ENCODE measurements at regions not wholly inside any gene's neighbourhood (a gene's known extent, or its start where the extent isn't known, plus 50 kb on each side); places are given as distances from the start of the nearest gene placed in this dataset.
A peak's percentile ranks its signal among the peaks of the same experiment; 100 is the strongest.

DNA sequence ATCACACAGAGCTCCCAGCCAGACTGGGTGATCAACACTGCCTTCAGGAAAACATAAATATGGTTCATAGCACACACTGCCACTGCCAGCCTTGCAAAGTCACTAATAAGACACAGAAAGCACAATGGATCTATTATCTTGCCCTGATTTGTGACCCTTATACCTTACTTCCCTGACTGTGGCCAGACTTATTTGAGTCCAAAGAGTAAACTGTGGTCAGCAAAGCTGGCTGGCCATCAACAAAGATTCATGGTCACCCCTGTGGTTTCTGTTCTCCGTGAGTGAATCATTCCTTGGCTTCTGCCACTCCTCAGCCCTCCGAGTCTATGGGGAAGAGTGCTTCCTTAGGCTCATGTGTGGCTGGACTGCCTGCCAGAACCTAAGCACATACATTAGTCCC is 437.7 kb downstream of the RAP2B start:
- H3K27me3 ChIP-seq, result no peaks in the 10 kb centered on the region
- no peak overlapping the region for H3K27ac ChIP-seq
- DNase-seq (ENCODE audit: low read depth in 1 of 2, low spot score in 1 of 2), result peak in 1 of 2 donors; percentile 92
- no peaks in the 10 kb centered on the region for H3K9me3 ChIP-seq (ENCODE audit: low read depth)
- H3K4me3 ChIP-seq, result no peak overlapping the region
- H3K36me3 ChIP-seq, result no peaks in the 10 kb centered on the region
- H3K4me1 ChIP-seq (ENCODE audit: low read depth), result no peaks in the 10 kb centered on the region
- TF ChIP-seq, protein P1, sequence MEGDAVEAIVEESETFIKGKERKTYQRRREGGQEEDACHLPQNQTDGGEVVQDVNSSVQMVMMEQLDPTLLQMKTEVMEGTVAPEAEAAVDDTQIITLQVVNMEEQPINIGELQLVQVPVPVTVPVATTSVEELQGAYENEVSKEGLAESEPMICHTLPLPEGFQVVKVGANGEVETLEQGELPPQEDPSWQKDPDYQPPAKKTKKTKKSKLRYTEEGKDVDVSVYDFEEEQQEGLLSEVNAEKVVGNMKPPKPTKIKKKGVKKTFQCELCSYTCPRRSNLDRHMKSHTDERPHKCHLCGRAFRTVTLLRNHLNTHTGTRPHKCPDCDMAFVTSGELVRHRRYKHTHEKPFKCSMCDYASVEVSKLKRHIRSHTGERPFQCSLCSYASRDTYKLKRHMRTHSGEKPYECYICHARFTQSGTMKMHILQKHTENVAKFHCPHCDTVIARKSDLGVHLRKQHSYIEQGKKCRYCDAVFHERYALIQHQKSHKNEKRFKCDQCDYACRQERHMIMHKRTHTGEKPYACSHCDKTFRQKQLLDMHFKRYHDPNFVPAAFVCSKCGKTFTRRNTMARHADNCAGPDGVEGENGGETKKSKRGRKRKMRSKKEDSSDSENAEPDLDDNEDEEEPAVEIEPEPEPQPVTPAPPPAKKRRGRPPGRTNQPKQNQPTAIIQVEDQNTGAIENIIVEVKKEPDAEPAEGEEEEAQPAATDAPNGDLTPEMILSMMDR (IDR thresholded peaks at IDR 0.05; ENCODE audit: low read depth, low read length), result no peak

GRCh38 chr3:153600896-153601295 is 438.9 kb downstream of the RAP2B start:
- TF ChIP-seq, protein P1 (IDR thresholded peaks at IDR 0.05; ENCODE audit: low read depth, low read length), result no peak
- Histone ChIP-seq H3K4me1 (ENCODE audit: low read depth) (no peaks in the 10 kb centered on the region), H3K27ac (no peak overlapping the region), H3K9me3 (ENCODE audit: low read depth) (no peaks in the 10 kb centered on the region), H3K27me3 (no peaks in the 10 kb centered on the region), H3K4me3 (no peak overlapping the region), H3K36me3 (no peaks in the 10 kb centered on the region)
- peak in 1 of 2 donors; percentile 26 for DNase-seq (ENCODE audit: low read depth in 1 of 2, low spot score in 1 of 2)

- peak in 1 of 2 donors; percentile 55 for DNase-seq (ENCODE audit: low read depth in 1 of 2, low spot score in 1 of 2)
- Histone ChIP-seq H3K9me3 (ENCODE audit: low read depth) (no peaks in the 10 kb centered on the region), H3K27me3 (no peaks in the 10 kb centered on the region)
Observed at GRCh38 chr3:153601374-153601853, 439.4 kb downstream of the RAP2B start.

DNA sequence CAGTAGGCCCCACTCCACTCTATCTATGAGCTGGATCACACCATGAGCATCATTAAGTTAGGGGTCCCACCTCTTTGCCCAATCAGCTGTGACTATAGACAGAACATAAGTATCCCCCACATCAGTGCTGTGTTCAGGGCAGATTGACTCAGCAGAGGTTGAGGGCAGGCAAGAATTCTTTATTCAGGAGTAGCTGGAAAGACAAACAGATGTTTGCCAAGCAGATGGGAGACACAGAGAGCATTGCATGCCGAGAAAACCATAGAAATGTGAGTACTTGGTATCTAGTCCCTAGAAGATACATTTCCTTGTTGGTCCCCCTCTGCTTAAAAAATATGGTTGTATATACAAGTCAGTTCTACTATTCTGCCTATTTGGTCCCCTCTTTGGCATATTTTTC is 440.8 kb downstream of the RAP2B start:
- TF ChIP-seq, protein P1 (IDR thresholded peaks at IDR 0.05; ENCODE audit: low read depth, low read length), result no peak
- H3K27me3 ChIP-seq, result no peaks in the 10 kb centered on the region

More at GRCh38 chr3:153601374-153601853, 439.4 kb downstream of the RAP2B start:
- Histone ChIP-seq H3K36me3 (no peaks in the 10 kb centered on the region), H3K27ac (no peak overlapping the region), H3K4me3 (no peak overlapping the region), H3K4me1 (ENCODE audit: low read depth) (no peaks in the 10 kb centered on the region)
- TF ChIP-seq, protein P1 (IDR thresholded peaks at IDR 0.05; ENCODE audit: low read depth, low read length), result no peak

DNA sequence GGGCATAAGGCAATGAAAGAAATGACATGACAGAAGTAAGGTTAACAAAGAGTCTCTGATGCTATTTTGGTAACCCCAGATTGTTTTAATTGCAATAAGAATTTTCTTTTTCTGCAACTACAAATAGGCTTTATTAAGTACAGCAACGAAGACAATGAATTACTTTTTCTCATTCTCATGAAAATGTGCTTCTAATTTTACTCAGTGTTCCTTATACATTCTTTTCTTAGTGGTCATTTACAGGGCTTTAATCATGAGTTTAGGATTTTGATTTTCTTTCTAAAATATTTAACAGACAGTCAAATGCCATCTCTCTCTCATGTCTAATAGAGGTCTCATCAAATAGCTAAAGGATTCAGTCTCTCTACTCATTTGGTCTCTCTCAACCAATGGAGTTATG is 452.1 kb downstream of the RAP2B start:
- DNase-seq (ENCODE audit: low read depth in 1 of 2, low spot score in 1 of 2), result no peak
- Histone ChIP-seq H3K36me3 (no peaks in the 10 kb centered on the region), H3K9me3 (ENCODE audit: low read depth) (no peaks in the 10 kb centered on the region), H3K27me3 (no peaks in the 10 kb centered on the region), H3K27ac (no peak overlapping the region), H3K4me3 (no peak overlapping the region), H3K4me1 (ENCODE audit: low read depth) (peaks cover 28% of the 10 kb centered on the region)
- TF ChIP-seq, protein P1 (IDR thresholded peaks at IDR 0.05; ENCODE audit: low read depth, low read length), result no peak

More for the DNA sequence above, 440.8 kb downstream of the RAP2B start:
- no peak overlapping the region for H3K4me3 ChIP-seq
- DNase-seq (ENCODE audit: low read depth in 1 of 2, low spot score in 1 of 2), result no peak
- H3K4me1 ChIP-seq (ENCODE audit: low read depth), result no peaks in the 10 kb centered on the region
- H3K36me3 ChIP-seq, result no peaks in the 10 kb centered on the region
- no peak overlapping the region for H3K27ac ChIP-seq
- no peaks in the 10 kb centered on the region for H3K9me3 ChIP-seq (ENCODE audit: low read depth)

All from cardiac muscle cell (in vitro differentiated cells and primary cell).